ENCODE measurements at regions not wholly inside any gene's neighbourhood (a gene's known extent, or its start where the extent isn't known, plus 50 kb on each side); places are given as distances from the start of the nearest gene placed in this dataset.

DNA sequence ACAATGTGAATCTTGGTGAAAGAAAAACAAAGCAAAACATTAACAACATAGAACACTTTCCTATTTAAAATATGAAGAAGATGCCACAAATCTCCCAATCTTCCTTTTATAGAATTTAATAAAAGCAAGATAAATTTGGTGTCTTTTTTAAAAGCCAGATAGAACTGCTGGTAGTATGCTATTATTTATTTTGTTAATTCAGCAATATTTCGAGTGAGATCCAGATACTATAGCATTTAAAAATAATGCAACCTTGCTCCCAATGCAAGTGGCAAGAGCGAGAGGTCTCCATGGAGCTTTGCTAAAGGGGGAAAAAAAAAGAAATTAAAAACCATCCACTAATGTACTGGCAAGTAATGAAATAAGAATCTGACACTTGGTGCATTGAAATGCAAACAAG, 121.8 kb downstream of the IL20RB start:
- TF ChIP-seq, protein P1, sequence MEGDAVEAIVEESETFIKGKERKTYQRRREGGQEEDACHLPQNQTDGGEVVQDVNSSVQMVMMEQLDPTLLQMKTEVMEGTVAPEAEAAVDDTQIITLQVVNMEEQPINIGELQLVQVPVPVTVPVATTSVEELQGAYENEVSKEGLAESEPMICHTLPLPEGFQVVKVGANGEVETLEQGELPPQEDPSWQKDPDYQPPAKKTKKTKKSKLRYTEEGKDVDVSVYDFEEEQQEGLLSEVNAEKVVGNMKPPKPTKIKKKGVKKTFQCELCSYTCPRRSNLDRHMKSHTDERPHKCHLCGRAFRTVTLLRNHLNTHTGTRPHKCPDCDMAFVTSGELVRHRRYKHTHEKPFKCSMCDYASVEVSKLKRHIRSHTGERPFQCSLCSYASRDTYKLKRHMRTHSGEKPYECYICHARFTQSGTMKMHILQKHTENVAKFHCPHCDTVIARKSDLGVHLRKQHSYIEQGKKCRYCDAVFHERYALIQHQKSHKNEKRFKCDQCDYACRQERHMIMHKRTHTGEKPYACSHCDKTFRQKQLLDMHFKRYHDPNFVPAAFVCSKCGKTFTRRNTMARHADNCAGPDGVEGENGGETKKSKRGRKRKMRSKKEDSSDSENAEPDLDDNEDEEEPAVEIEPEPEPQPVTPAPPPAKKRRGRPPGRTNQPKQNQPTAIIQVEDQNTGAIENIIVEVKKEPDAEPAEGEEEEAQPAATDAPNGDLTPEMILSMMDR (IDR thresholded peaks at IDR 0.05; ENCODE audit: low read depth, low read length): no peak
- H3K4me3 ChIP-seq (ENCODE audit: low read depth, low read length): no peak overlapping the region

GRCh38 chr3:137081711-137082110, 123.9 kb downstream of the IL20RB start:
- TF ChIP-seq, protein P1 (IDR thresholded peaks at IDR 0.05; ENCODE audit: low read depth, low read length): no peak
- H3K4me3 ChIP-seq (ENCODE audit: low read depth, low read length): no peak overlapping the region

GRCh38 chr3:137082763-137083162, 125.0 kb downstream of the IL20RB start:
- H3K4me3 ChIP-seq (ENCODE audit: low read depth, low read length): no peak overlapping the region
- TF ChIP-seq, protein P1 (IDR thresholded peaks at IDR 0.05; ENCODE audit: low read depth, low read length): no peak

- H3K4me3 ChIP-seq (ENCODE audit: low read depth, low read length): no peak overlapping the region
- TF ChIP-seq, protein P1 (IDR thresholded peaks at IDR 0.05; ENCODE audit: low read depth, low read length): no peak
These were observed 125.5 kb downstream of the IL20RB start for GRCh38 chr3:137083332-137083731.

- TF ChIP-seq, protein P1 (IDR thresholded peaks at IDR 0.05; ENCODE audit: low read depth, low read length): no peak
- H3K4me3 ChIP-seq (ENCODE audit: low read depth, low read length): no peak overlapping the region
These were observed 126.8 kb downstream of the IL20RB start for GRCh38 chr3:137084586-137084985.

DNA sequence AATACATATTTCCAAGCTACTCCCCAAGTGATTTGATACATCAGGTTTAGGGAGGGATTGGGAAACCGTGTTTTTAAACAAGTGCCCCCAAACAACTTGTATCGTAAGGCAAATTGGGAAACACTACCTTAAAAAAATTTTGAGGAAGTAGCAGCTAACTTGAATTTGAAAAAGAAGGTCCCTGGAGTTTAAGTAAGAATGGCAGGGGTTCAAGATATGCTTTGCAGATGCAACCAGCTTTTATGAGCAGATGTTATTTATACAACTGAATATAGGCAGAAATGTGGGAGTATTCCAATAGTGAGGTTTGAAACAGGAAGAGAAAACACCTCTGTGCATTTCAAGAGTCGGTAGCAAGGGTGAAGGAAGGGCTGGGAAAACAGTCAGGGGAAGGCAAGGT, 139.6 kb downstream of the IL20RB start:
- H3K4me3 ChIP-seq (ENCODE audit: low read depth, low read length): no peak overlapping the region
- TF ChIP-seq, protein P1 (IDR thresholded peaks at IDR 0.05; ENCODE audit: low read depth, low read length): no peak

- H3K4me3 ChIP-seq (ENCODE audit: low read depth, low read length): no peak overlapping the region
- TF ChIP-seq, protein P1 (IDR thresholded peaks at IDR 0.05; ENCODE audit: low read depth, low read length): no peak
These were observed 140.1 kb downstream of the IL20RB start for GRCh38 chr3:137097852-137098251.
